Esophagus muscularis mucosa (tissue), 3 donors: ENCODE measurements at regions not wholly inside any gene's neighbourhood (a gene's known extent, or its start where the extent isn't known, plus 50 kb on each side); places are given as distances from the start of the nearest gene placed in this dataset.

Experiments used
- CTCF ChIP-seq, 3 experiments: fragments of 200-600 bp in 2 of 3; fragments of 450-650 bp in 1 of 3; sonication (generic) in 2 of 3; IDR thresholded peaks; one replicate each; pipeline ENCODE4 v1.5.1; 2017 to 2019; ENCODE audit warnings: antibody characterized with exemption in 3 of 3, mild to moderate bottlenecking in 2 of 3, moderate library complexity in 1 of 3
- EP300 ChIP-seq: sonication (generic); formaldehyde crosslinking; IDR thresholded peaks from one replicate; pipeline ENCODE4 v1.6.1; 2017; ENCODE audit warnings: antibody characterized with exemption

- TF ChIP-seq CTCF (IDR thresholded peaks at IDR 0.05) (no peak), EP300 (no peak)
Measured at GRCh38 chr5:99460701-99461100, 531.9 kb upstream of the CHD1 start.
